Epidermal melanocyte (primary cell): ENCODE measurements at regions not wholly inside any gene's neighbourhood (a gene's known extent, or its start where the extent isn't known, plus 50 kb on each side); places are given as distances from the start of the nearest gene placed in this dataset.
"Not testable (repeated sequence)": the region's sequence is repeated elsewhere in the genome, so short reads cannot be mapped to it uniquely, and the experiment has no call there.

Source experiments
- DNase-seq: peaks from one replicate; pipeline ENCODE4 v3.0.0; 2011; ENCODE audit warnings: low spot score; ENCODE audit not compliant: insufficient read length

GRCh38 chr20:47953471-47953870 lies 168.2 kb upstream of the SULF2 start:
- DNase-seq: no peak

GRCh38 chr20:47952023-47952564 lies 166.8 kb upstream of the SULF2 start:
- no peak for DNase-seq

- no peak for DNase-seq
These were observed 166.3 kb upstream of the SULF2 start for GRCh38 chr20:47951521-47951971.

- DNase-seq: no peak
These were observed 165.6 kb upstream of the SULF2 start for GRCh38 chr20:47950913-47951283.

GRCh38 chr20:47950124-47950912 lies 165.0 kb upstream of the SULF2 start:
- DNase-seq: no peak

GRCh38 chr20:47949230-47949629 lies 163.9 kb upstream of the SULF2 start:
- DNase-seq: no peak

GRCh38 chr20:47944682-47945081 lies 159.4 kb upstream of the SULF2 start:
- DNase-seq: no peak

- DNase-seq: no peak
These were observed 156.6 kb upstream of the SULF2 start for GRCh38 chr20:47941869-47942268.

- no peak for DNase-seq
These were observed 155.0 kb upstream of the SULF2 start for GRCh38 chr20:47940101-47940813.

- DNase-seq: no peak
These were observed 151.3 kb upstream of the SULF2 start for GRCh38 chr20:47936612-47937011.

- no peak for DNase-seq
These were observed 149.5 kb upstream of the SULF2 start for GRCh38 chr20:47934761-47935160.

GRCh38 chr20:47931443-47931842 lies 146.2 kb upstream of the SULF2 start:
- DNase-seq: no peak

- no peak for DNase-seq
These were observed 145.7 kb upstream of the SULF2 start for GRCh38 chr20:47931002-47931401.

GRCh38 chr20:47929368-47930115 lies 144.3 kb upstream of the SULF2 start:
- DNase-seq: no peak

GRCh38 chr20:47927944-47928343 lies 142.7 kb upstream of the SULF2 start:
- DNase-seq: no peak

GRCh38 chr20:47927385-47927851 lies 142.1 kb upstream of the SULF2 start:
- DNase-seq: no peak

- DNase-seq: no peak
These were observed 141.4 kb upstream of the SULF2 start for GRCh38 chr20:47926731-47927130.

- no peak for DNase-seq
These were observed 140.3 kb upstream of the SULF2 start for GRCh38 chr20:47925593-47925992.

GRCh38 chr20:47922269-47922668 lies 137.0 kb upstream of the SULF2 start:
- DNase-seq: no peak

GRCh38 chr20:47921829-47922228 lies 136.5 kb upstream of the SULF2 start:
- DNase-seq: not testable (repeated sequence)

GRCh38 chr20:47921408-47921807 lies 136.1 kb upstream of the SULF2 start:
- DNase-seq: no peak
